ENCODE measurements at regions not wholly inside any gene's neighbourhood (a gene's known extent, or its start where the extent isn't known, plus 50 kb on each side); places are given as distances from the start of the nearest gene placed in this dataset.

GRCh38 chr4:12555011-12555410 lies 929.1 kb downstream of the RAB28 start:
- no peak for TF ChIP-seq CTCF (IDR thresholded peaks at IDR 0.05; ENCODE audit: insufficient read depth, low read length, severe bottlenecking)
- peak; percentile 59 for DNase-seq (ENCODE audit: low read depth)
- Histone ChIP-seq H3K4me3 (ENCODE audit: low read depth, low read length) (no peak overlapping the region), H3K36me3 (ENCODE audit: control insufficient read depth, insufficient read depth, low read length) (no peaks in the 10 kb centered on the region), H3K27me3 (ENCODE audit: control insufficient read depth, insufficient read depth, low read length) (no peaks in the 10 kb centered on the region)
- FAIRE-seq = peak; percentile 7

DNA sequence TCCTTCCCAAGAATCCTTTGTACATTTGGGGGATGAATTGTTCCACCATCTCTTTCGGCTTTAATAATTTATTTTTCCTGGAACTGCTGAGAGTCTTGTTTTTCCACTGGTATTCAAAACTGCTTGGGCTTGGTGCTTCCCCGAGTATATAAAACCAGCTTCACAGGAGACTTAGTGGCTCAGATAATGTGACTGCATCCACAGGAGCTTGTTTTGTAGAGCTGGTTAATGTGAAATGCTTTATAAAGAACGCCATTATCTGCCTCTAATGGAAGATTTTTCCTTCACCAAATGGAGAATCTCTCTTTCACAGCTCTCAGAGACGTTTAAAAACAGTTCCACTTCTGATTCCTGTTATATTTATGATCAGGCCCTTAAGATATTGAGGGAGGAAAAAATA lies 935.5 kb downstream of the RAB28 start:
- Histone ChIP-seq H3K4me3 (ENCODE audit: low read depth, low read length) (no peak overlapping the region), H3K27me3 (ENCODE audit: control insufficient read depth, insufficient read depth, low read length) (no peaks in the 10 kb centered on the region), H3K36me3 (ENCODE audit: control insufficient read depth, insufficient read depth, low read length) (no peaks in the 10 kb centered on the region)
- no peak for TF ChIP-seq CTCF (IDR thresholded peaks at IDR 0.05; ENCODE audit: insufficient read depth, low read length, severe bottlenecking)
- DNase-seq (ENCODE audit: low read depth) (no peak), FAIRE-seq (no peak)

DNA sequence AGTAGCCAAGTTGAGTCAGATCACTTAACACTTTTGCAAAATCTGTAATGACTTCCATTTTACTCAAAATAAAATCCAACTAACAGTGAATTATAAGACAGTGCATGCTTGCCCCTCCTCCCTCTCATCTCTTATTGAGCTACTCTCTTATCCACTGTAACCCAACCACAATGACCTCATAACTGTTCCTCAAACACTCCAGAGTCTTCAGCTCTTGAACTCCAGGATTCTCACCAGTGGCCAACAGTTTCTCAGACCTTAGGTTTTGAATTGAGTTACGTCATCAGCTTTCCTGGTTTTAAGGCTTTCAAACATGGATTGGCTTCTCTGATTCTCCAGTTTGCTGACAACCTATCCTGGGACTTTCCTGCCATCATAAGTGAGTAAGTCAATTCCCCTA lies 938.3 kb downstream of the RAB28 start:
- no peak for DNase-seq (ENCODE audit: low read depth)
- FAIRE-seq = no peak
- Histone ChIP-seq H3K27me3 (ENCODE audit: control insufficient read depth, insufficient read depth, low read length) (no peaks in the 10 kb centered on the region), H3K4me3 (ENCODE audit: low read depth, low read length) (no peak overlapping the region), H3K36me3 (ENCODE audit: control insufficient read depth, insufficient read depth, low read length) (no peaks in the 10 kb centered on the region)
- no peak for TF ChIP-seq CTCF (IDR thresholded peaks at IDR 0.05; ENCODE audit: insufficient read depth, low read length, severe bottlenecking)

DNA sequence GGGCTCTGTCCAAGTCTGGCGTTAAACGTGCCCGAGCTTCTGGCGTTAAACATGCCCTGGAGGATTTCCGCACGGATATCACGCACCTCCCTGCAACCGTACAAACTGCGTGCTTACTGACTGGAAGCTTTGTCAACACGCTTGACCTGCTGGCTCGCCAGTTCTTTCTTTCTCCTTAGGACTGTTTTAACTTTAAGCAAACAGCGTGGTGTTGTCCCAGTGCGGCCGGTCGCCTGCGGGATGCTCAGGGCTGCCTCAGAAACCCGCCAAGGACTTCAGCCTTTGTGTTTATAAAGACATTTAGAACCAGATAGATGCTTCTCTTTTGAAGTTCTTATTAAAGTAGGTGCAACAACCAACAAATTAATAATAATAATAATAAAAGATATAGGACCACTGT lies 946.0 kb downstream of the RAB28 start:
- no peak for DNase-seq (ENCODE audit: low read depth)
- H3K27me3 ChIP-seq (ENCODE audit: control insufficient read depth, insufficient read depth, low read length) = no peaks in the 10 kb centered on the region
- no peaks in the 10 kb centered on the region for H3K36me3 ChIP-seq (ENCODE audit: control insufficient read depth, insufficient read depth, low read length)
- TF ChIP-seq CTCF (IDR thresholded peaks at IDR 0.05; ENCODE audit: insufficient read depth, low read length, severe bottlenecking) = no peak
- H3K4me3 ChIP-seq (ENCODE audit: low read depth, low read length) = no peak overlapping the region
- FAIRE-seq = no peak

GRCh38 chr4:12534684-12535083 lies 949.5 kb downstream of the RAB28 start:
- TF ChIP-seq CTCF (IDR thresholded peaks at IDR 0.05; ENCODE audit: insufficient read depth, low read length, severe bottlenecking) = no peak
- FAIRE-seq = no peak
- Histone ChIP-seq H3K4me3 (ENCODE audit: low read depth, low read length) (no peak overlapping the region), H3K36me3 (ENCODE audit: control insufficient read depth, insufficient read depth, low read length) (no peaks in the 10 kb centered on the region), H3K27me3 (ENCODE audit: control insufficient read depth, insufficient read depth, low read length) (no peaks in the 10 kb centered on the region)
- DNase-seq (ENCODE audit: low read depth) = no peak

DNA sequence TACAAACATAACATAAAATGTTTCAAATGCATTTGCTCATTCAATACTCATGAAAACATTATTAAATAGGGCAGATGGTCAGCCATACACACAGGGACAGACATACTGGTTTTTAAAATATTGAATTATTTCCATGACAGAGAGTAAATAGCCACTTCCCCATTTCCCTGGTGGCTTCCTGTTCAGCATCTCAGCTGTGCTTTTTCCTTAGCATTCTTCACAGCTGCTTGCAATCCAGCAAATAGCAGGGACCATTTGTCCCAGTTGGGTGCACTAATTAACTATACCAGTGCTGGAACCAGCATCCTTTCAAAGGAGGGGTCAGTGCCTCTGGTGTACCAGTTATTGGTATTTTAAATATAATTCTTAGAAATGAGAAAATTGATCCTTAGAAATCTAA lies 964.7 kb downstream of the RAB28 start:
- TF ChIP-seq CTCF (IDR thresholded peaks at IDR 0.05; ENCODE audit: insufficient read depth, low read length, severe bottlenecking) = no peak
- FAIRE-seq (no peak), DNase-seq (ENCODE audit: low read depth) (no peak)
- H3K36me3 ChIP-seq (ENCODE audit: control insufficient read depth, insufficient read depth, low read length) = no peaks in the 10 kb centered on the region
- H3K27me3 ChIP-seq (ENCODE audit: control insufficient read depth, insufficient read depth, low read length) = no peaks in the 10 kb centered on the region
- no peak overlapping the region for H3K4me3 ChIP-seq (ENCODE audit: low read depth, low read length)

Data from bronchial epithelial cell (primary cell).